Lung (tissue), 11 donors: ENCODE measurements at regions not wholly inside any gene's neighbourhood (a gene's known extent, or its start where the extent isn't known, plus 50 kb on each side); places are given as distances from the start of the nearest gene placed in this dataset.
A peak's percentile ranks its signal among the peaks of the same experiment; 100 is the strongest.

ENCODE experiments used
- ATAC-seq: fragments of 200-7000 bp; cut with Tn5 transposase; one replicate; pipeline ENCODE4 v1.9.1; 2020; ENCODE audit warnings: moderate number of reproducible peaks; ENCODE audit not compliant: insufficient read depth, low FRiP score
- DNase-seq, 3 donors: peaks; one replicate each; pipeline ENCODE4 v3.0.0-alpha.2; 2013 to 2017
- H3K27ac ChIP-seq, 2 donors: one replicate each; pipeline ENCODE4 v1.5.1; 2013; ENCODE audit warnings: mild to moderate bottlenecking in 2 of 2, moderate library complexity in 2 of 2, control low read depth in 1 of 2, inconsistent platforms in 1 of 2, low read depth in 1 of 2, low read length in 1 of 2
- H3K27me3 ChIP-seq, 3 donors: one replicate each; pipeline ENCODE4 v1.5.1; 2013; ENCODE audit warnings: low read length in 2 of 3; ENCODE audit not compliant: control insufficient read depth in 3 of 3, insufficient read depth in 3 of 3
- H3K36me3 ChIP-seq, 4 donors: one replicate each; pipeline ENCODE4 v1.5.1; 2013; ENCODE audit warnings: low read length in 4 of 4, mild to moderate bottlenecking in 1 of 4, moderate library complexity in 1 of 4; ENCODE audit not compliant: control insufficient read depth in 4 of 4, insufficient read depth in 4 of 4
- H3K4me1 ChIP-seq, 5 donors: one replicate each; pipeline ENCODE4 v1.5.1; 2013; ENCODE audit warnings: low read length in 5 of 5, mild to moderate bottlenecking in 2 of 5, moderate library complexity in 1 of 5; ENCODE audit not compliant: control insufficient read depth in 5 of 5, insufficient read depth in 5 of 5
- H3K4me3 ChIP-seq: one replicate; pipeline ENCODE4 v1.5.1; 2013; ENCODE audit warnings: mild to moderate bottlenecking, control low read depth, moderate library complexity
- H3K9ac ChIP-seq, 2 donors: one replicate each; pipeline ENCODE4 v1.5.1; 2013; ENCODE audit warnings: low read length in 2 of 2, control low read depth in 1 of 2; ENCODE audit not compliant: insufficient read depth in 1 of 2
- H3K9me3 ChIP-seq, 4 donors: one replicate each; pipeline ENCODE4 v1.5.1; 2013; ENCODE audit warnings: low read length in 3 of 4, mild to moderate bottlenecking in 1 of 4, moderate library complexity in 1 of 4; ENCODE audit not compliant: control insufficient read depth in 4 of 4, insufficient read depth in 3 of 4
- WGBS, 2 donors: extraction: QIAGEN DNeasy Blood & Tissue Kit; methylation state at CpG; one replicate each; pipeline ENCODE4 v1.1.7; 2013; 5-methylcytosine and 5-hydroxymethylcytosine counted together
- TF ChIP-seq, protein P1 (sequence below): IDR thresholded peaks from 2 replicates; pipeline ENCODE4 v1.5.1; 2012; ENCODE audit warnings: mild to moderate bottlenecking; ENCODE audit errors: control extremely low read depth, extremely low read depth
- donor health status: control.
- donor health status: control.
- donor health status: Bipolar disorder and iron deficiency.
- donor health status: healthy.
- donor health status: DM: yes; HTN: yes; CAD: no.

DNA sequence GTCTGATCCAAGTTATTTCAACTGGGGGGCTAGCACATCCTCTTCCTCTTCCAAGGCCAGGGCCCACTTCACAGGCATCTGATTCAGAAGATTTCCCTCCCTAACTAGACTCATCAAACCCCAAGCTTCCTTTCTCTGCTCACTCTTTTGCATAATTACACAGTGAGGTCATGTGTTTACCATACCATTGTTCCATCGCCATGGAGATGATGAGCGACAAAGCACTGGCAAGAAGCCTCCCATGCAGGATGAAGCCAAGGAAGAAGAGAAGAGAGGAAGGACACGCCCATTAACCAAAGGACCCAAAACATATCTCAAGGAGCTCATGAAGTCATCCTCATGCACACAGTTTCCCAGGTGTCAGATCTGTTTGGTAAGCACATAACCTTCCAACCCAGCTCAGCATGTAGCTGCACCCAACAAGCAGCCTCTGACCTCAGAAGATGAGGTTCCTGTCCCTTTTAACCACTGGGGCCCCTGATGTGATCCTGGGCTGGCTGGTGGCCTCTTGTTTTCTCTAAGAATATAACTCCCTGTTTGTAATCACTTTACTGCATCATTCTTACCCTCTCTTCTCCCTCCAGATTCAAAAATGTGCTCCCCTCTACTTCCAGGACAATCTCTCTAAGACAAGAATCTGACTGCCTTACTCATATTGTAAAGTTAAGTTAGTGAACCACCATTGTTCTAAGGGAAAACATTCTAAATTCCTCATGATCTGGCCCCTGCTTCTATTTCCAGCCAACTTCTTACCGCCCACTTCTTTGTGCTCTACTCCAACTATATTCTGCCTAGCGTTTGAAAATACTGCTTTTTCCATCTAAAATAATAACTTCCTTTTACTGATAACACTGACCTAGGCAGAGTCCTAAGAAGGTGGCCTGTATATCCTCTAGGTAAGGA is 190.1 kb downstream of the TTC32 start:
- no peak overlapping the region for H3K9ac ChIP-seq
- no peak for ATAC-seq
- no peak overlapping the region for H3K4me3 ChIP-seq
- H3K27ac ChIP-seq: no peak overlapping the region
- H3K36me3 ChIP-seq: no peaks in the 10 kb centered on the region
- H3K9me3 ChIP-seq: no peaks in the 10 kb centered on the region
- peaks cover 0 to 2% (median 0%) of the 10 kb centered on the region in 5 donors for H3K4me1 ChIP-seq
- peak; percentile 76 to 85 (median 83) for DNase-seq
- TF ChIP-seq, protein P1, sequence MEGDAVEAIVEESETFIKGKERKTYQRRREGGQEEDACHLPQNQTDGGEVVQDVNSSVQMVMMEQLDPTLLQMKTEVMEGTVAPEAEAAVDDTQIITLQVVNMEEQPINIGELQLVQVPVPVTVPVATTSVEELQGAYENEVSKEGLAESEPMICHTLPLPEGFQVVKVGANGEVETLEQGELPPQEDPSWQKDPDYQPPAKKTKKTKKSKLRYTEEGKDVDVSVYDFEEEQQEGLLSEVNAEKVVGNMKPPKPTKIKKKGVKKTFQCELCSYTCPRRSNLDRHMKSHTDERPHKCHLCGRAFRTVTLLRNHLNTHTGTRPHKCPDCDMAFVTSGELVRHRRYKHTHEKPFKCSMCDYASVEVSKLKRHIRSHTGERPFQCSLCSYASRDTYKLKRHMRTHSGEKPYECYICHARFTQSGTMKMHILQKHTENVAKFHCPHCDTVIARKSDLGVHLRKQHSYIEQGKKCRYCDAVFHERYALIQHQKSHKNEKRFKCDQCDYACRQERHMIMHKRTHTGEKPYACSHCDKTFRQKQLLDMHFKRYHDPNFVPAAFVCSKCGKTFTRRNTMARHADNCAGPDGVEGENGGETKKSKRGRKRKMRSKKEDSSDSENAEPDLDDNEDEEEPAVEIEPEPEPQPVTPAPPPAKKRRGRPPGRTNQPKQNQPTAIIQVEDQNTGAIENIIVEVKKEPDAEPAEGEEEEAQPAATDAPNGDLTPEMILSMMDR: no peak
- H3K27me3 ChIP-seq: no peaks in the 10 kb centered on the region
- WGBS, 2 donors: 53 to 65% methylated on average over 5 of the region's 5 CpGs

- no peak for ATAC-seq
- H3K9ac ChIP-seq: no peak overlapping the region
- TF ChIP-seq, protein P1: no peak
- H3K27me3 ChIP-seq: no peaks in the 10 kb centered on the region
- 78 to 81% methylated on average over 2 of the region's 2 CpGs for WGBS, 2 donors
- no peaks in the 10 kb centered on the region for H3K9me3 ChIP-seq
- no peak overlapping the region for H3K27ac ChIP-seq
- peaks cover 0 to 2% (median 0%) of the 10 kb centered on the region in 5 donors for H3K4me1 ChIP-seq
- no peaks in the 10 kb centered on the region for H3K36me3 ChIP-seq
- no peak for DNase-seq
- no peak overlapping the region for H3K4me3 ChIP-seq
Observed at GRCh38 chr2:19710230-19710629, 191.6 kb downstream of the TTC32 start.

GRCh38 chr2:19709553-19709952 is 192.2 kb downstream of the TTC32 start:
- DNase-seq (no peak), ATAC-seq (no peak)
- Histone ChIP-seq H3K9ac (no peak overlapping the region), H3K4me3 (no peak overlapping the region), H3K9me3 (no peaks in the 10 kb centered on the region), H3K36me3 (no peaks in the 10 kb centered on the region), H3K27ac (no peak overlapping the region), H3K27me3 (no peaks in the 10 kb centered on the region), H3K4me1 (peaks cover 0 to 2% (median 0%) of the 10 kb centered on the region in 5 donors)
- TF ChIP-seq, protein P1: no peak
- 29 to 33% methylated on average over 2 of the region's 2 CpGs for WGBS, 2 donors
